ENCODE measurements at regions not wholly inside any gene's neighbourhood (a gene's known extent, or its start where the extent isn't known, plus 50 kb on each side); places are given as distances from the start of the nearest gene placed in this dataset.
"Not testable (repeated sequence)": the region's sequence is repeated elsewhere in the genome, so short reads cannot be mapped to it uniquely, and the experiment has no call there.

DNA sequence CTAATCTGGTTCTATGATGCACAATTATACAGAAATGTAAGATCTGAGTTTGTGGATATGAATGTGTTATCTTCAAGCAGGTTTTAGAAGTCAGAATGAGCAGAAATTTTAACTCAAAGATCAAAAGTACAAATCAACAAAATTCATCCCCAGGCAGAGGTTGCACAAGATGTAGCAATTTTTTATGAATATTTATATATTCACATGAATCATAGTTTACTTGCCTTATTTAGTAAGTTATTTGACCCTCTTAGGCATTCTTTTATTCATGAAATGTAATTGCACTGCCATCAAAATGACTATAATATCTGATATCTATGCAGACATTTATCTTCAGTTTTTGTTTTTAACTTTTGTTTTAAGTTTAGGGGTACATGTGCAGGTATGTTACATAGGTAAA, 103.1 kb upstream of the DAZL start:
- no peak for DNase-seq (ENCODE audit: low read depth)

- DNase-seq (ENCODE audit: low read depth) = not testable (repeated sequence)
These were observed 106.5 kb upstream of the DAZL start for GRCh38 chr3:16711691-16712090.

DNA sequence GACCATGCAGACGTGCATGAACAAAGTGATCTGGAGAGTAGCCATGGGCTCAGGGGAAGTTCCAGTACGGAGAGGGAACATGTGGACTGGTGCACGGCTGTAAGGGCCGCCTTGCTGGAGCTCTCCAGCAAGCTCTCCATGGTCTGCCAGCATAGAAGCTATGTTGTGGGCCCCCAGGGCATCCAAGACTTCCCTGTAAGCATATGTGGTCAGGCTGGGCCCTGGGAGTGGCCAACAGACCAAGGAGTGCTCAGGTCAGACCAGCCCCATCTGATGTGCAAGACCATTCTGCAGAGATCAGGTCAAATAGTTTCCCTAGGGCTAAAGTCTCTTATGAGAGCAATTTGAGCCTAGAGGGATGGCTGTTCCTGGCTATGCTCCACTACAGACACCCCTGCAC, 110.1 kb upstream of the DAZL start:
- DNase-seq (ENCODE audit: low read depth) = no peak

GRCh38 chr3:16719426-16719825, 114.2 kb upstream of the DAZL start:
- DNase-seq (ENCODE audit: low read depth) = no peak

GRCh38 chr3:16720367-16720940, 115.2 kb upstream of the DAZL start:
- DNase-seq (ENCODE audit: low read depth) = no peak

DNA sequence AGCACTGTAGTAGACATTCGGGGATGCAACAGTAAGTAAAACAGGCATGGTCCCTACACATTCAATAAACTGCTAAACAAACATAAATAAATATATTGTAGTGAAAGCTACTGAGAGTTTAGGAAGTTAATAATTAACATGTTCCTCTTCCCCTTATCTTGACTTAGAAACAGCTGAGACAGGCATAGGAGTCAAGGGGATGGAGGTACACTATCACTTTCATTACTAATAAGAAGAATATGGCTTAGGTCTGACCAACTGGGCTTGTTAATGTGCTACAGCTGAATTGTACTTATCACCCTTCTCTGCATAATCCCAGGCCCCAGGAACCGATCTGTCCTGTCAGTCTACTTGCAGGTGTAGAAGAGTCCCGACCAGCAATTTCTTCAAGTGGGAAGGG, 116.3 kb upstream of the DAZL start:
- DNase-seq (ENCODE audit: low read depth) = no peak

DNA sequence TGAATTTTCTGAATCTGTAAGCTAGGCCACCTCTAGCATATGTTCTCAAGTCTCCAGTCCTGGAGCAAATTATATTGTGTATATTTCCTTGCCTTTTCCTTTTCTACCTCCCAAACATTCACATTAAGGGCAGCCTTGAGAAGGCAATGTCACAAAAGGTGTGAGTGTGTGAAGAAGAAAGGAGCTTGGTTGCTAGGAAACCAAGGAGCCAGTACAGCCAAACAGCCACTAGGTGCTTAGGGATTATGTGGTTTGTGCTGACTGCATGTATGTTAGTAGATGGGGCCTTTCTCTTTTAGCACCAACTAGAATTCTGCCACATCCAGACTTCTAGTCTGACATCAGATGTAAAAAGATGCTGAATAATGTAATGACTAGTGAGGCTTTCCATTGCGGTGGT, 118.8 kb upstream of the DAZL start:
- no peak for DNase-seq (ENCODE audit: low read depth)

DNA sequence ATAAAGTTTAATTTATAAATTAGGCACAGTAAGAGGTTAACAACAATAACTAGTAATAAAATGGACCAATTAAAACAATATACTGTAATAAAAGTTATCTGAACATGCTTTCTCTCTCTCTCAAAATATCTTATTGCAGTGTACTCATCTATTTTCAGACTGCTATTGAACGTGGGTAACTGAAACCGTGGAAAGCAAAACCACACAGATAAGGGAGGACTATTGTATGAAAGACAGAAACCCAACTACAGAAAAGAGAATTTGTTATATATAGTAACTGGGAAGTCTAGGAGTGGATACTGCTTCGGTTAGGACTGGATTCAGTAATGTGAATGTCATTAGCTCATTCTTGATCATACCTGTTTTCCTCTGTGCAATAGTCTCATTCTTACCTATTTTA, 119.3 kb upstream of the DAZL start:
- DNase-seq (ENCODE audit: low read depth) = no peak

DNA sequence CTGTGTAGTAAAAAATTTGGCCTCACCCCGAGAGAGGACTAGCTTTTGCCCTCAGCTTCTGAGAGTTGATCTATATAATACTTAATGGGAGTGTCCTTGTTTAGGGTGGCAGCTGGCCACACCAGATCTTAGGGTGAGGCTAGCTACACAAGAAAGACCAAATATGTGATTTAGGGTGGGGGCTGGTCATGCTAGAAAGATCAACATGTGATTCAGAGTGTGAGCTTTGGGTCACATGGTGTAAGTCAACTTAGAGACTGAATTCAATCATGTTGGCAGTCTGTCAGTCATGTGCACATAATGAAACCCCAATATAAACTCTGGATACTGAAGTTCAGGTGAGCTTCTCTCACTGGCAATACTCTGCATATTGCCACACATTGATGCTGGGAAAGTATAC, 120.7 kb upstream of the DAZL start:
- DNase-seq (ENCODE audit: low read depth) = no peak

- DNase-seq (ENCODE audit: low read depth) = no peak
These were observed 123.8 kb upstream of the DAZL start for GRCh38 chr3:16728770-16729745.

DNA sequence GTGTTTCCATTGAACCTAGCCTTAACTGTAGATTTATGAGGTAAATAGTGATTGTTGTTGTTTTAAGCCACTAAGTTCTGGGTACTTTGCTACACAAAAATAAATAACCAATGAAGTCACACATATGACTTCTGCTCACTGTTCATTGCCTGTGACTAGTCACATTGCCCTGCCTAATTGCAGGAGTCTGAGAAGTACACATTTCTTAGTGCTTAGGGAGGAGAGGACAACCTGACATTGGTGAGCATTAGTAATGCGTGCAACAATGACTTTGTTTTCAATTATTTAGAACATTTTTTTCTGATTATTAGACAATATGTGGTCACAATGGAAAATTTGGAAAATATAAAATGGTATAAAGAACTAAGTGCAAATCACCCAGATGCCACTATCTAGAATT, 133.2 kb upstream of the DAZL start:
- no peak for DNase-seq (ENCODE audit: low read depth)

- DNase-seq (ENCODE audit: low read depth) = no peak
These were observed 134.4 kb upstream of the DAZL start for GRCh38 chr3:16739541-16740105.

- DNase-seq (ENCODE audit: low read depth) = no peak
These were observed 135.3 kb upstream of the DAZL start for GRCh38 chr3:16740515-16740914.

GRCh38 chr3:16741103-16741758, 136.0 kb upstream of the DAZL start:
- no peak for DNase-seq (ENCODE audit: low read depth)

DNA sequence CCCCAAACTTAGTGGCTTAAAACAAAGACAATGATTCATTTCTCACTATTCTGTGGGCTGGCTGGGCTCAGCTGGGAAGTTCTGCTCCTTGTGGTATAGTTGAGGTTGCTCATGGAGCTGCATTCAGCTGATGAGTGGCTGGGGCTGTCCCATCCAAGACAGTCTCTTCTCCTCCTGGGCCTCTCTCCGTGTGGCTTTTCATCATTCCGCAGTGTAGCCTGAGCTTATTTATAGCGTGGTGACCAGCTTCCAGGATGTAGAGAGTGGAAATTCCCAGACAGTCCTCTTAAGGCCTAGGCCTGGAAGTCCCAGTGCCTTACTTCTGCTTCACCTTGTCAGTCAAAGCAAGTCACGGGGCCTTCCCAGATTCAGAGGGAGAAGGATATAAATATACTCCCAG, 136.7 kb upstream of the DAZL start:
- no peak for DNase-seq (ENCODE audit: low read depth)

GRCh38 chr3:16743276-16743675, 138.1 kb upstream of the DAZL start:
- no peak for DNase-seq (ENCODE audit: low read depth)

DNA sequence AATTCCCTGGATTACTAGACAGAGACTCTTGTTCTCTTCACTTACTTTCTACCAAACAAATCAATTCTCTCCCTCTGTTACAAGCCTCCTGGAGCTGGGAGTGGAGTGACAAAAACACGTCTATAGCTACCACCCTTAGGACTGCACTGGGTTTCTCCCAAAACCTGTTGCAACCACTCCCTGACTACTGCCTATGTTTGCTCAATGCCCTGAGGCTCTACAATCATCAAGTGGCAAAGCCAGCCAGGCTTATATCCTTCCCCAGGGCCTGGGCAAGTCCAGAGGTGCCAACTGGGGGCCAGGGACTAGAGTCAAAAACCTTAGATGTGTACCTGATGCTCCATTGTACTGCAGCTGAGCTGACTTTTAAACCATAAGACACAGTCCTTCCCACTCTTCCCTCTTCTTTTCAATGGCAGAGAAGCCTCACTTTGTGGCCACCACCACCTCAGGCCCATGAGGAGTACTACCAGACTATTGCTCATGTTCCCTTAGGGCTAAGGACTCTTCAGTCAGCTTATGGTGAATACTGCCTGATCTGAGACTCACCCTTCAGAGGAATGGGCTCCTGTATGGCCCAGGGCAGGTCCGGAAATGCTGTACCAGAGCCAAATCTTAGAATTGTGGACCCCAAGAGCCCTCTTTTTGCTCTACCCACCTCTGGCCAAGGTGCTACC, 125.4 kb upstream of the PLCL2 start:
- no peak for DNase-seq (ENCODE audit: low read depth)

GRCh38 chr3:16761571-16761970, 123.2 kb upstream of the PLCL2 start:
- DNase-seq (ENCODE audit: low read depth) = no peak

DNA sequence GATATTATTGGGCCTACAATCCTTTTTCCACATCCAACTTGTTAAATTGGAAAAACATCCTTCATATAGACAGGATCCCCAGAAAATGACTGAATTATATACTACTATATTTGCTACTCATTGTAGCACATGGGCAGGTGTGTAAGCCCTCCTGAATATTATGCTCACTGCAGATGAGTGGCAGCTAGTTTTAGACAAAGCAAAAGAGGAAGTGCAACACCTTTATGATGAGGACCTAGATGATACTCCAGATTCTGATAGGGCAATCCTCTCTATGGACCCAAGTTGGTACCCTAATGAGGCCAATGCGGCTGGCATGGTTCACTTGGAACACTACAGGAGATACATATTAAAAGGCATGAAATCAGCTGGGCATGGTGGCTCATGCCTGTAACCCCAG, 119.1 kb upstream of the PLCL2 start:
- no peak for DNase-seq (ENCODE audit: low read depth)

GRCh38 chr3:16767006-16767405, 117.7 kb upstream of the PLCL2 start:
- no peak for DNase-seq (ENCODE audit: low read depth)

GRCh38 chr3:16768014-16768413, 116.7 kb upstream of the PLCL2 start:
- DNase-seq (ENCODE audit: low read depth) = no peak

DNA sequence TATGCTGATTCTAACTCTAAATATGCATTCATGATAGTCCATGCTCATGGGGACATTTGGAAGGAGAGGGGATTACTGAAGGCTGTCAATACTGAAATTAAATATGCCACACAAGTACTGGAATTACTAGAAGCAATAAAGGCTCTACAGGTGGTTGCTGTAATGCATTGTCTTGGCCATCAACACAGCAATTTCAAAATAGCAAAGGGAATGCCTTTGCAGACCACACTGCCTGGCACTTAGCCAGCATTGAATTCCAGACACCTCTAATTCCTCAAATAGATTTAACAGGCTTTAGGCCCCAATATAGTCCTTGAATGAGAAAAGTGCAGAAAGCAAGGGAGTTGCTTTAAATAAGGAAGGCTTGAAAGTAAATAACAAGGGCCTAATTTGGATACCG, 115.8 kb upstream of the PLCL2 start:
- no peak for DNase-seq (ENCODE audit: low read depth)
